ENCODE measurements at regions not wholly inside any gene's neighbourhood (a gene's known extent, or its start where the extent isn't known, plus 50 kb on each side); places are given as distances from the start of the nearest gene placed in this dataset.
"Not testable (repeated sequence)": the region's sequence is repeated elsewhere in the genome, so short reads cannot be mapped to it uniquely, and the experiment has no call there.

DNA sequence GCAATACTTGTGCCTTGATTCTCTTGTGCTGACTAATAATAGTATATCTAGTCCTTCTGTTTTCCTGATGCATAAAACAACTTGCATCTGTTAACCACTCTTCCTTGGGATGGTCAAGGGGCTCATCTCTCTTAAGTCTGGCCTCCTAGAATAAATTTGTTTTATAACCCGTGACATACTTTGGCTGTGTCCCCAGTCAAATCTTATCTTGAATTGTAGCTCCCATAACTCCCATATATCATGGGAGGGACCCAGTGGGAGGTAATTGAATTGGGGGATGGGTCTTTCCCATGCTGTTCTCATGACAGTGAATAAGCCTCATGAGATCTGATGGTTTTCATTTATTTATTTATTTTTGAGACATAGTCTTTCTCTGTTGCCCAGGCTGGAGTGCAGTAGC is 146.2 kb downstream of the ALG10 start:
- TF ChIP-seq POLR2A (IDR thresholded peaks at IDR 0.05): not testable (repeated sequence)
- TF ChIP-seq, protein P1, sequence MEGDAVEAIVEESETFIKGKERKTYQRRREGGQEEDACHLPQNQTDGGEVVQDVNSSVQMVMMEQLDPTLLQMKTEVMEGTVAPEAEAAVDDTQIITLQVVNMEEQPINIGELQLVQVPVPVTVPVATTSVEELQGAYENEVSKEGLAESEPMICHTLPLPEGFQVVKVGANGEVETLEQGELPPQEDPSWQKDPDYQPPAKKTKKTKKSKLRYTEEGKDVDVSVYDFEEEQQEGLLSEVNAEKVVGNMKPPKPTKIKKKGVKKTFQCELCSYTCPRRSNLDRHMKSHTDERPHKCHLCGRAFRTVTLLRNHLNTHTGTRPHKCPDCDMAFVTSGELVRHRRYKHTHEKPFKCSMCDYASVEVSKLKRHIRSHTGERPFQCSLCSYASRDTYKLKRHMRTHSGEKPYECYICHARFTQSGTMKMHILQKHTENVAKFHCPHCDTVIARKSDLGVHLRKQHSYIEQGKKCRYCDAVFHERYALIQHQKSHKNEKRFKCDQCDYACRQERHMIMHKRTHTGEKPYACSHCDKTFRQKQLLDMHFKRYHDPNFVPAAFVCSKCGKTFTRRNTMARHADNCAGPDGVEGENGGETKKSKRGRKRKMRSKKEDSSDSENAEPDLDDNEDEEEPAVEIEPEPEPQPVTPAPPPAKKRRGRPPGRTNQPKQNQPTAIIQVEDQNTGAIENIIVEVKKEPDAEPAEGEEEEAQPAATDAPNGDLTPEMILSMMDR (IDR thresholded peaks at IDR 0.05): not testable (repeated sequence)

All from testis (tissue), 2 donors.